ENCODE measurements at regions not wholly inside any gene's neighbourhood (a gene's known extent, or its start where the extent isn't known, plus 50 kb on each side); places are given as distances from the start of the nearest gene placed in this dataset.

- TF ChIP-seq CTCF (IDR thresholded peaks at IDR 0.05 in 2 of 3, conservative IDR thresholded peaks at IDR 0.05 in 1 of 3; ENCODE audit: borderline replicate concordance in 1 of 3, insufficient read depth in 1 of 3, low read depth in 2 of 3, low read length in 2 of 3), result no peak
- no peak for TF ChIP-seq RAD21 (IDR thresholded peaks at IDR 0.05; ENCODE audit: low read depth)
- no peak for TF ChIP-seq YY1 (IDR thresholded peaks at IDR 0.05; ENCODE audit: extremely low read depth, insufficient replicate concordance, low read depth, low read length)
- no peak for TF ChIP-seq ZNF274 (IDR thresholded peaks at IDR 0.05; ENCODE audit: low read depth, low read length)
- no peak for TF ChIP-seq POLR2A (IDR thresholded peaks at IDR 0.05; ENCODE audit: borderline replicate concordance, extremely low read depth, insufficient read depth, insufficient read length)
- TF ChIP-seq EGR1 (IDR thresholded peaks at IDR 0.05; ENCODE audit: low read depth), result no peak
- no peak for TF ChIP-seq MAX (IDR thresholded peaks at IDR 0.05)
- no peak for TF ChIP-seq REST (IDR thresholded peaks at IDR 0.05; ENCODE audit: low read depth)
Observed at GRCh38 chr13:44806826-44807225, 182.4 kb downstream of the NUFIP1 start.

Data from HCT116 (cell line).